ENCODE measurements at regions not wholly inside any gene's neighbourhood (a gene's known extent, or its start where the extent isn't known, plus 50 kb on each side); places are given as distances from the start of the nearest gene placed in this dataset.

DNA sequence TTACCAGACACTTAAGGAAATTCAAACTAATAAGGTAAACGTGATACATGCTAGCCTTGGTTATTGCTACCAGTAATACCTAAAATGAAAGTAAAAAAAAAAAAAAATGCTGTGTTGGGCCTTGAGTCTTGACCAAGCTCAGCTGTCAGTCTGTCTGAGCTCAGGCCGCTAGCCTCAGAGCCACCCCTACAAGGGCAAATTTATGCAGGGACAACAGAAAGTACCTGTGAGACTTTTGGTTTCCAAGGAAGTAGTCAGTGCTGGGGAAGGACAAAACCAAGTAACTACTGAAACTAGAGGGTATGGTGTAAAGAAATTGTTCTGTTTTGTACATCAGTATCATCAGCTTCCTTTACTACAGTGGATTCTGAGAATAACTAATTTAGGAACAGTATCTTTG is 134.3 kb upstream of the SLITRK5 start (continued):
- TF ChIP-seq, protein P1, sequence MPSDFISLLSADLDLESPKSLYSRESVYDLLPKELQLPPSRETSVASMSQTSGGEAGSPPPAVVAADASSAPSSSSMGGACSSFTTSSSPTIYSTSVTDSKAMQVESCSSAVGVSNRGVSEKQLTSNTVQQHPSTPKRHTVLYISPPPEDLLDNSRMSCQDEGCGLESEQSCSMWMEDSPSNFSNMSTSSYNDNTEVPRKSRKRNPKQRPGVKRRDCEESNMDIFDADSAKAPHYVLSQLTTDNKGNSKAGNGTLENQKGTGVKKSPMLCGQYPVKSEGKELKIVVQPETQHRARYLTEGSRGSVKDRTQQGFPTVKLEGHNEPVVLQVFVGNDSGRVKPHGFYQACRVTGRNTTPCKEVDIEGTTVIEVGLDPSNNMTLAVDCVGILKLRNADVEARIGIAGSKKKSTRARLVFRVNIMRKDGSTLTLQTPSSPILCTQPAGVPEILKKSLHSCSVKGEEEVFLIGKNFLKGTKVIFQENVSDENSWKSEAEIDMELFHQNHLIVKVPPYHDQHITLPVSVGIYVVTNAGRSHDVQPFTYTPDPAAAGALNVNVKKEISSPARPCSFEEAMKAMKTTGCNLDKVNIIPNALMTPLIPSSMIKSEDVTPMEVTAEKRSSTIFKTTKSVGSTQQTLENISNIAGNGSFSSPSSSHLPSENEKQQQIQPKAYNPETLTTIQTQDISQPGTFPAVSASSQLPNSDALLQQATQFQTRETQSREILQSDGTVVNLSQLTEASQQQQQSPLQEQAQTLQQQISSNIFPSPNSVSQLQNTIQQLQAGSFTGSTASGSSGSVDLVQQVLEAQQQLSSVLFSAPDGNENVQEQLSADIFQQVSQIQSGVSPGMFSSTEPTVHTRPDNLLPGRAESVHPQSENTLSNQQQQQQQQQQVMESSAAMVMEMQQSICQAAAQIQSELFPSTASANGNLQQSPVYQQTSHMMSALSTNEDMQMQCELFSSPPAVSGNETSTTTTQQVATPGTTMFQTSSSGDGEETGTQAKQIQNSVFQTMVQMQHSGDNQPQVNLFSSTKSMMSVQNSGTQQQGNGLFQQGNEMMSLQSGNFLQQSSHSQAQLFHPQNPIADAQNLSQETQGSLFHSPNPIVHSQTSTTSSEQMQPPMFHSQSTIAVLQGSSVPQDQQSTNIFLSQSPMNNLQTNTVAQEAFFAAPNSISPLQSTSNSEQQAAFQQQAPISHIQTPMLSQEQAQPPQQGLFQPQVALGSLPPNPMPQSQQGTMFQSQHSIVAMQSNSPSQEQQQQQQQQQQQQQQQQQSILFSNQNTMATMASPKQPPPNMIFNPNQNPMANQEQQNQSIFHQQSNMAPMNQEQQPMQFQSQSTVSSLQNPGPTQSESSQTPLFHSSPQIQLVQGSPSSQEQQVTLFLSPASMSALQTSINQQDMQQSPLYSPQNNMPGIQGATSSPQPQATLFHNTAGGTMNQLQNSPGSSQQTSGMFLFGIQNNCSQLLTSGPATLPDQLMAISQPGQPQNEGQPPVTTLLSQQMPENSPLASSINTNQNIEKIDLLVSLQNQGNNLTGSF (CRISPR knock-in tag; IDR thresholded peaks at IDR 0.05), result no peak
- TF ChIP-seq MIXL1 (CRISPR knock-in tag; IDR thresholded peaks at IDR 0.05), result no peak
- no peak for TF ChIP-seq ZNF644 (CRISPR knock-in tag; IDR thresholded peaks at IDR 0.05; ENCODE audit: low read depth)
- TF ChIP-seq MED8 (CRISPR knock-in tag; IDR thresholded peaks at IDR 0.05; ENCODE audit: insufficient replicate concordance), result no peak

DNA sequence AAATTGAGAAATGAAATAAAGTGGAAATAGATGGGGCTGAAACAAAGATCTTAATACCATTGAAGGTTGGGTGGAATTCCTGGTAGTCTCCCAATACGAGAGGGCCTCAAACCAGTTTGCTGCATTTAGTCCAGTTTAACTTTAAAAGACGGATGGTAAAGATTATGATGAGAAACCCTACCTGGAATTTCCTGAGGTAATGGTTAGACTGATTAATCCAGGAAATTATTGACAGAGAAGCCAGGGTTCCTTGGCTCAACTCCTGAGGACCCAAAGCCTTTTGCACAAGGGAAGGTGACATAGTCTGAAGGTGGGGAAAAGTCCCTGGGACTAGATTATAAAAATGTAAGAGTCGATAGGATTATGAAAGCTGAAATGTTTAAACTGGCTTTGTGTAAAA is 133.2 kb upstream of the SLITRK5 start:
- Histone ChIP-seq H3K4me1 (ENCODE audit: insufficient read depth, low read length) (no peaks in the 10 kb centered on the region), H3K27ac (ENCODE audit: extremely low read length, insufficient read depth, low read length) (no peak overlapping the region), H3K4me2 (ENCODE audit: low read depth, low read length) (no peak overlapping the region), H3K4me3 (replicated peaks in 1 of 3; ENCODE audit: insufficient read depth in 1 of 3, low read depth in 2 of 3, low read length in 3 of 3) (no peak overlapping the region), H3K9ac (ENCODE audit: insufficient read depth, low read depth, low read length) (no peak overlapping the region), H3K36me3 (replicated peaks in 1 of 2; ENCODE audit: control insufficient read depth in 1 of 2, insufficient read depth in 2 of 2, low read length in 2 of 2) (no peaks in the 10 kb centered on the region), H3K9me3 (ENCODE audit: low read length) (no peaks in the 10 kb centered on the region), H2AFZ (ENCODE audit: low read length) (no peak overlapping the region), H3K27me3 (ENCODE audit: control insufficient read depth in 1 of 2, insufficient read depth in 2 of 2, low read length in 2 of 2) (no peaks in the 10 kb centered on the region), H3K79me2 (ENCODE audit: insufficient read depth, low read length) (no peaks in the 10 kb centered on the region), H4K20me1 (ENCODE audit: insufficient read depth, low read length) (no peaks in the 10 kb centered on the region)
- 0% methylated on average over 3 of the region's 3 CpGs for WGBS (ENCODE audit: low lambda C conversion rate)
- CTCF ChIA-PET (ENCODE audit: low intra/inter-chr PET ratio, low total read pairs), result no interaction called here
- intact Hi-C loops (cut with micrococcal nuclease; ENCODE audit: unreplicated experiment) (no loop called here), in situ Hi-C loops (cut with HindIII; ENCODE audit: extremely low pct_ligation_motif_present, low pct_unique_long_range_greater_than_20kb) (no loop called here)
- no peak for FAIRE-seq
- POLR2A ChIA-PET, result no interaction called here
- no peak for ATAC-seq
- no peak for DNase-seq (ENCODE audit: low spot score)
- no TSS peak for BruUV-seq (replicated peaks)
- TF ChIP-seq ZNF432 (CRISPR knock-in tag; IDR thresholded peaks at IDR 0.05; ENCODE audit: borderline replicate concordance) (no peak), UBTF (CRISPR knock-in tag; IDR thresholded peaks at IDR 0.05) (no peak), ZBTB38 (CRISPR knock-in tag; IDR thresholded peaks at IDR 0.05) (no peak), TBP (CRISPR knock-in tag; IDR thresholded peaks at IDR 0.05) (no peak), KDM3A (CRISPR knock-in tag; IDR thresholded peaks at IDR 0.05; ENCODE audit: low read depth) (no peak), NFE2 (CRISPR knock-in tag; IDR thresholded peaks at IDR 0.05) (no peak), ZNF564 (CRISPR knock-in tag; IDR thresholded peaks at IDR 0.05) (no peak), ZNF33A (CRISPR knock-in tag; IDR thresholded peaks at IDR 0.05; ENCODE audit: borderline replicate concordance) (no peak)
- TF ChIP-seq, protein P2, sequence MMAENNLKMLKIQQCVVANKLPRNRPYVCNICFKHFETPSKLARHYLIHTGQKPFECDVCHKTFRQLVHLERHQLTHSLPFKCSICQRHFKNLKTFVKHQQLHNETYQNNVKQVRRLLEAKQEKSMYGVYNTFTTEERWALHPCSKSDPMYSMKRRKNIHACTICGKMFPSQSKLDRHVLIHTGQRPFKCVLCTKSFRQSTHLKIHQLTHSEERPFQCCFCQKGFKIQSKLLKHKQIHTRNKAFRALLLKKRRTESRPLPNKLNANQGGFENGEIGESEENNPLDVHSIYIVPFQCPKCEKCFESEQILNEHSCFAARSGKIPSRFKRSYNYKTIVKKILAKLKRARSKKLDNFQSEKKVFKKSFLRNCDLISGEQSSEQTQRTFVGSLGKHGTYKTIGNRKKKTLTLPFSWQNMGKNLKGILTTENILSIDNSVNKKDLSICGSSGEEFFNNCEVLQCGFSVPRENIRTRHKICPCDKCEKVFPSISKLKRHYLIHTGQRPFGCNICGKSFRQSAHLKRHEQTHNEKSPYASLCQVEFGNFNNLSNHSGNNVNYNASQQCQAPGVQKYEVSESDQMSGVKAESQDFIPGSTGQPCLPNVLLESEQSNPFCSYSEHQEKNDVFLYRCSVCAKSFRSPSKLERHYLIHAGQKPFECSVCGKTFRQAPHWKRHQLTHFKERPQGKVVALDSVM (CRISPR knock-in tag; IDR thresholded peaks at IDR 0.05), result no peak
- TF ChIP-seq, protein P3, sequence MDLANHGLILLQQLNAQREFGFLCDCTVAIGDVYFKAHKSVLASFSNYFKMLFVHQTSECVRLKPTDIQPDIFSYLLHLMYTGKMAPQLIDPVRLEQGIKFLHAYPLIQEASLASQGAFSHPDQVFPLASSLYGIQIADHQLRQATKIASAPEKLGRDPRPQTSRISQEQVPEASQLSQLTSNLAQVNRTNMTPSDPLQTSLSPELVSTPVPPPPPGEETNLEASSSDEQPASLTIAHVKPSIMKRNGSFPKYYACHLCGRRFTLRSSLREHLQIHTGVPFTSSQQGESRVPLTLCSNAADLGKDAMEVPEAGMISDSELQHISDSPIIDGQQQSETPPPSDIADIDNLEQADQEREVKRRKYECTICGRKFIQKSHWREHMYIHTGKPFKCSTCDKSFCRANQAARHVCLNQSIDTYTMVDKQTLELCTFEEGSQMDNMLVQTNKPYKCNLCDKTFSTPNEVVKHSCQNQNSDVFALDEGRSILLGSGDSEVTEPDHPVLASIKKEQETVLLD (CRISPR knock-in tag; IDR thresholded peaks at IDR 0.05; ENCODE audit: low read depth), result no peak

All from HepG2 (cell line).